Neural cell (in vitro differentiated cells): ENCODE measurements at regions not wholly inside any gene's neighbourhood (a gene's known extent, or its start where the extent isn't known, plus 50 kb on each side); places are given as distances from the start of the nearest gene placed in this dataset.

Experiments
- EP300 ChIP-seq: fragments of 450-650 bp; conservative IDR thresholded peaks from 2 replicates; pipeline ENCODE4 v1.6.1; 2014; ENCODE audit warnings: antibody characterized with exemption, mild to moderate bottlenecking, moderate library complexity; ENCODE audit not compliant: poor library complexity, severe bottlenecking
- EZH2 ChIP-seq: fragments of 200-600, 300-800 bp; shearing (Covaris generic), sonication (generic); IDR thresholded peaks from 2 replicates; pipeline ENCODE4 v1.6.1; 2014; ENCODE audit warnings: antibody characterized with exemption, low read length, borderline replicate concordance, mild to moderate bottlenecking; ENCODE audit not compliant: insufficient read depth, poor library complexity, severe bottlenecking
- POLR2AphosphoS5 ChIP-seq: IDR thresholded peaks from 2 replicates; pipeline ENCODE4 v1.6.1; 2012
- RAD21 ChIP-seq: fragments of 450-650 bp; conservative IDR thresholded peaks from 2 replicates; pipeline ENCODE4 v1.6.1; 2014; ENCODE audit warnings: antibody characterized with exemption, mild to moderate bottlenecking, moderate library complexity
- SMC3 ChIP-seq: fragments of 450-650 bp; conservative IDR thresholded peaks from 2 replicates; pipeline ENCODE4 v1.6.1; 2014; ENCODE audit warnings: antibody characterized with exemption, mild to moderate bottlenecking, moderate library complexity; ENCODE audit not compliant: poor library complexity
- TF ChIP-seq, protein P1 (sequence below): fragments of 450-650 bp; IDR thresholded peaks from 2 replicates; pipeline ENCODE4 v1.5.1; 2014; ENCODE audit warnings: antibody characterized with exemption, mild to moderate bottlenecking, moderate library complexity; ENCODE audit not compliant: poor library complexity, severe bottlenecking
- TF ChIP-seq, protein P2 (sequence below): IDR thresholded peaks from 2 replicates; pipeline ENCODE4 v1.6.1; 2012; ENCODE audit warnings: borderline replicate concordance

DNA sequence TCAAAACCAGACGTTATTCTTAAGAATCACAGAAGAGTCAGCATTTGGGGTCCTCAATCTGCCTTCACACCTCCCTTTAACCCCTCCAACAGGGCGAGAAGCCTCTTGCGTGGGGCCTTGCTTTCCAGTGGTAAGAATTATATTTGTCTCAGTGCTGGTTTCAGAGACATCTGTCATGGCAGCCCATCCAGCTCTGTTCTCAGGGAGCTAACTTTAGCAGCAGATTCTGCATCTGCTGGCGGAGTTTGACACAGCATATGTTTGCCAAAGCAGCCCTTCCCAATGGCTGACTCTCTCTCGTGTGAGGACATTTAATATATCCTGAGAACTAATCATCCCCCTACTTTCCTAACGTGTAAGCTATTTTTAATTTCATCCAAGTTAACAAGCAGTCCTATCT lies 91.5 kb upstream of the BCL11A start:
- TF ChIP-seq, protein P1, sequence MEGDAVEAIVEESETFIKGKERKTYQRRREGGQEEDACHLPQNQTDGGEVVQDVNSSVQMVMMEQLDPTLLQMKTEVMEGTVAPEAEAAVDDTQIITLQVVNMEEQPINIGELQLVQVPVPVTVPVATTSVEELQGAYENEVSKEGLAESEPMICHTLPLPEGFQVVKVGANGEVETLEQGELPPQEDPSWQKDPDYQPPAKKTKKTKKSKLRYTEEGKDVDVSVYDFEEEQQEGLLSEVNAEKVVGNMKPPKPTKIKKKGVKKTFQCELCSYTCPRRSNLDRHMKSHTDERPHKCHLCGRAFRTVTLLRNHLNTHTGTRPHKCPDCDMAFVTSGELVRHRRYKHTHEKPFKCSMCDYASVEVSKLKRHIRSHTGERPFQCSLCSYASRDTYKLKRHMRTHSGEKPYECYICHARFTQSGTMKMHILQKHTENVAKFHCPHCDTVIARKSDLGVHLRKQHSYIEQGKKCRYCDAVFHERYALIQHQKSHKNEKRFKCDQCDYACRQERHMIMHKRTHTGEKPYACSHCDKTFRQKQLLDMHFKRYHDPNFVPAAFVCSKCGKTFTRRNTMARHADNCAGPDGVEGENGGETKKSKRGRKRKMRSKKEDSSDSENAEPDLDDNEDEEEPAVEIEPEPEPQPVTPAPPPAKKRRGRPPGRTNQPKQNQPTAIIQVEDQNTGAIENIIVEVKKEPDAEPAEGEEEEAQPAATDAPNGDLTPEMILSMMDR: no peak
- TF ChIP-seq EP300 (no peak), EZH2 (no peak), POLR2AphosphoS5 (no peak), RAD21 (no peak), SMC3 (no peak)
- TF ChIP-seq, protein P2, sequence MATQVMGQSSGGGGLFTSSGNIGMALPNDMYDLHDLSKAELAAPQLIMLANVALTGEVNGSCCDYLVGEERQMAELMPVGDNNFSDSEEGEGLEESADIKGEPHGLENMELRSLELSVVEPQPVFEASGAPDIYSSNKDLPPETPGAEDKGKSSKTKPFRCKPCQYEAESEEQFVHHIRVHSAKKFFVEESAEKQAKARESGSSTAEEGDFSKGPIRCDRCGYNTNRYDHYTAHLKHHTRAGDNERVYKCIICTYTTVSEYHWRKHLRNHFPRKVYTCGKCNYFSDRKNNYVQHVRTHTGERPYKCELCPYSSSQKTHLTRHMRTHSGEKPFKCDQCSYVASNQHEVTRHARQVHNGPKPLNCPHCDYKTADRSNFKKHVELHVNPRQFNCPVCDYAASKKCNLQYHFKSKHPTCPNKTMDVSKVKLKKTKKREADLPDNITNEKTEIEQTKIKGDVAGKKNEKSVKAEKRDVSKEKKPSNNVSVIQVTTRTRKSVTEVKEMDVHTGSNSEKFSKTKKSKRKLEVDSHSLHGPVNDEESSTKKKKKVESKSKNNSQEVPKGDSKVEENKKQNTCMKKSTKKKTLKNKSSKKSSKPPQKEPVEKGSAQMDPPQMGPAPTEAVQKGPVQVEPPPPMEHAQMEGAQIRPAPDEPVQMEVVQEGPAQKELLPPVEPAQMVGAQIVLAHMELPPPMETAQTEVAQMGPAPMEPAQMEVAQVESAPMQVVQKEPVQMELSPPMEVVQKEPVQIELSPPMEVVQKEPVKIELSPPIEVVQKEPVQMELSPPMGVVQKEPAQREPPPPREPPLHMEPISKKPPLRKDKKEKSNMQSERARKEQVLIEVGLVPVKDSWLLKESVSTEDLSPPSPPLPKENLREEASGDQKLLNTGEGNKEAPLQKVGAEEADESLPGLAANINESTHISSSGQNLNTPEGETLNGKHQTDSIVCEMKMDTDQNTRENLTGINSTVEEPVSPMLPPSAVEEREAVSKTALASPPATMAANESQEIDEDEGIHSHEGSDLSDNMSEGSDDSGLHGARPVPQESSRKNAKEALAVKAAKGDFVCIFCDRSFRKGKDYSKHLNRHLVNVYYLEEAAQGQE: no peak
